ENCODE measurements at regions not wholly inside any gene's neighbourhood (a gene's known extent, or its start where the extent isn't known, plus 50 kb on each side); places are given as distances from the start of the nearest gene placed in this dataset.

DNA sequence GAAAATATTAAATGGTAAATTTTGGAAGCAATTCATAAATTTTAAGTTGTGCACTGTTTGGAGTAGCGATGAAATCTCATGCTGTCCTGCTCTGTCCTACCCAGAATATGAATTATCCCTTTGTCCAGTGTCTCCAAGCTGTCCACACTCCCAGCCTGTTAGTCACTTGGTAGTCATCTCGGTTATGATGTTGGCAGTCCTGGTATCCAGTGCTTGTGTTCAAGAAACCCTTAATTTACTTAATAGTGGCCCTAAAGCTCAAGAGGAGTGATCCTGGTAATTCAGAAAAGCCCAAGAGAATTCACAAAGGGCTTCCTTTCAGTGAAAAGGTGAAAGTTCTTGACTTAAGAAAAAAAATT is 71.8 kb upstream of the STAM2 start:
- no peaks in the 10 kb centered on the region for H3K9me1 ChIP-seq (replicated peaks; ENCODE audit: control insufficient read depth, extremely low read depth, insufficient read depth, low read length)
- no peak for FAIRE-seq
- CTCF ChIA-PET: no interaction called here
- intact Hi-C loops (cut with micrococcal nuclease): no loop called here
- no peaks in the 10 kb centered on the region for H3K9me3 ChIP-seq (replicated peaks; ENCODE audit: control insufficient read depth, insufficient read depth, low read length)
- H3K4me2 ChIP-seq (ENCODE audit: insufficient read depth, low read length): no peak overlapping the region
- no peak for TF ChIP-seq POLR2AphosphoS5 (IDR thresholded peaks at IDR 0.05; ENCODE audit: insufficient read depth, low read depth, low read length)
- TF ChIP-seq MAX (IDR thresholded peaks at IDR 0.05; ENCODE audit: insufficient read depth, insufficient read length): no peak
- no peak for TF ChIP-seq FOS (IDR thresholded peaks at IDR 0.05; ENCODE audit: borderline replicate concordance, insufficient read depth, low read length)
- TF ChIP-seq POLR2A (IDR thresholded peaks at IDR 0.05; ENCODE audit: low read depth, low read length): no peak
- POLR2A ChIA-PET: no interaction called here
- dilution Hi-C loops (cut with MboI; ENCODE audit: extremely low pct_ligation_motif_present, low sequenced_read_pairs): no loop called here
- H3K4me1 ChIP-seq (ENCODE audit: control insufficient read depth, extremely low read depth, insufficient read depth, low read length): no peaks in the 10 kb centered on the region
- no peak overlapping the region for H3K9ac ChIP-seq (replicated peaks; ENCODE audit: extremely low read depth, insufficient read depth, low read length)
- DNase-seq (ENCODE audit: low read depth, low spot score): no peak
- H4K20me1 ChIP-seq (replicated peaks; ENCODE audit: control insufficient read depth, extremely low read depth, insufficient read depth, low read length): no peaks in the 10 kb centered on the region
- H3K27me3 ChIP-seq (ENCODE audit: control insufficient read depth in 2 of 2, insufficient read depth in 2 of 2, low read length in 2 of 2): peaks cover 19 to 33% of the 10 kb centered on the region in 2 experiments
- no peak overlapping the region for H2AFZ ChIP-seq (ENCODE audit: low read depth, low read length)
- H3K4me3 ChIP-seq (replicated peaks in 1 of 3; ENCODE audit: insufficient read depth in 1 of 3, low read depth in 1 of 3, low read length in 3 of 3): no peak overlapping the region
- H3K36me3 ChIP-seq (ENCODE audit: control insufficient read depth in 2 of 2, extremely low read depth in 1 of 2, insufficient read depth in 2 of 2, low read length in 2 of 2): no peaks in the 10 kb centered on the region
- H3K79me2 ChIP-seq (ENCODE audit: control insufficient read depth, insufficient read depth, low read length): no peaks in the 10 kb centered on the region
- no TSS peak for BruUV-seq (replicated peaks)
- H3K27ac ChIP-seq (ENCODE audit: insufficient read depth, low read depth, low read length): no peak overlapping the region

DNA sequence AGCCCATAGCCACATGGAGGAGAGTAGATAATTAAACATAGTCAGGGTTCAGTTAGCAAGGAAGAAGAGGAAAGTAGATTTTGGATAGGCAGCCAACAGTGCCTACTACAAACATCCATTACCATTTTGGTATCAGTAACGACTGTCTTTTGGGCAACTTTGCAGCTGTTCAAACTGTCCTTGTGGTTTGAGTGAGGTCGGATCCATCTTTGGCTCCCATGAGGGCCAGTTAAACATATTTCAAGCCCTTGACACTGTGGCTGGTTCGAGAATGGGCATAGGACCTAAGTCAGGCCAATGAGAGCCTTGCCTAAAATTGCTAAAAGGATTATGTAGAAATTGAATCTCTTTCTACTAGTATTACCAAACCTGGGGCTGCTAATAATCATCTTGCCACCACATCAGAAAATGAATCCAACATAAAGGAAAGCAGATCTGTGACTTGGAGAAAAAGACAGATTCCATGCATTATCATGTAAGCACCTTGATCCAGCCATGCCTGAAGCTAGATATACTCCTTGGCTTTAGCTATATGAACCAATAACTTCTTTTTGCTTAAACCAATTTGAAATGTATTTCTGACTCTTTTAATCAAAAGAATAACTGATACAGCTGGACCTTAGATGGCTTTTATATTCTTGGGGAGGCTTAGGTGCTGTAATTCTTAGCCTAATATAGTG is 75.0 kb upstream of the STAM2 start:
- BruUV-seq (replicated peaks): no TSS peak
- Histone ChIP-seq H3K4me3 (replicated peaks in 1 of 3; ENCODE audit: insufficient read depth in 1 of 3, low read depth in 1 of 3, low read length in 3 of 3) (no peak overlapping the region), H4K20me1 (replicated peaks; ENCODE audit: control insufficient read depth, extremely low read depth, insufficient read depth, low read length) (no peaks in the 10 kb centered on the region), H3K79me2 (ENCODE audit: control insufficient read depth, insufficient read depth, low read length) (no peaks in the 10 kb centered on the region), H3K9ac (replicated peaks; ENCODE audit: extremely low read depth, insufficient read depth, low read length) (no peak overlapping the region), H3K9me1 (replicated peaks; ENCODE audit: control insufficient read depth, extremely low read depth, insufficient read depth, low read length) (no peaks in the 10 kb centered on the region), H3K9me3 (replicated peaks; ENCODE audit: control insufficient read depth, insufficient read depth, low read length) (no peaks in the 10 kb centered on the region), H3K4me1 (ENCODE audit: control insufficient read depth, extremely low read depth, insufficient read depth, low read length) (no peaks in the 10 kb centered on the region), H2AFZ (ENCODE audit: low read depth, low read length) (no peak overlapping the region), H3K27ac (ENCODE audit: insufficient read depth, low read depth, low read length) (no peak overlapping the region), H3K27me3 (ENCODE audit: control insufficient read depth in 2 of 2, insufficient read depth in 2 of 2, low read length in 2 of 2) (peaks cover 29 to 41% of the 10 kb centered on the region in 2 experiments), H3K36me3 (ENCODE audit: control insufficient read depth in 2 of 2, extremely low read depth in 1 of 2, insufficient read depth in 2 of 2, low read length in 2 of 2) (no peaks in the 10 kb centered on the region), H3K4me2 (ENCODE audit: insufficient read depth, low read length) (no peak overlapping the region)
- dilution Hi-C loops (cut with MboI; ENCODE audit: extremely low pct_ligation_motif_present, low sequenced_read_pairs) (no loop called here), intact Hi-C loops (cut with micrococcal nuclease) (no loop called here)
- CTCF ChIA-PET: no interaction called here
- TF ChIP-seq, protein P1, sequence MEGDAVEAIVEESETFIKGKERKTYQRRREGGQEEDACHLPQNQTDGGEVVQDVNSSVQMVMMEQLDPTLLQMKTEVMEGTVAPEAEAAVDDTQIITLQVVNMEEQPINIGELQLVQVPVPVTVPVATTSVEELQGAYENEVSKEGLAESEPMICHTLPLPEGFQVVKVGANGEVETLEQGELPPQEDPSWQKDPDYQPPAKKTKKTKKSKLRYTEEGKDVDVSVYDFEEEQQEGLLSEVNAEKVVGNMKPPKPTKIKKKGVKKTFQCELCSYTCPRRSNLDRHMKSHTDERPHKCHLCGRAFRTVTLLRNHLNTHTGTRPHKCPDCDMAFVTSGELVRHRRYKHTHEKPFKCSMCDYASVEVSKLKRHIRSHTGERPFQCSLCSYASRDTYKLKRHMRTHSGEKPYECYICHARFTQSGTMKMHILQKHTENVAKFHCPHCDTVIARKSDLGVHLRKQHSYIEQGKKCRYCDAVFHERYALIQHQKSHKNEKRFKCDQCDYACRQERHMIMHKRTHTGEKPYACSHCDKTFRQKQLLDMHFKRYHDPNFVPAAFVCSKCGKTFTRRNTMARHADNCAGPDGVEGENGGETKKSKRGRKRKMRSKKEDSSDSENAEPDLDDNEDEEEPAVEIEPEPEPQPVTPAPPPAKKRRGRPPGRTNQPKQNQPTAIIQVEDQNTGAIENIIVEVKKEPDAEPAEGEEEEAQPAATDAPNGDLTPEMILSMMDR (IDR thresholded peaks at IDR 0.05; ENCODE audit: extremely low read depth in 1 of 2, insufficient read depth in 1 of 2, low read depth in 1 of 2, low read length in 2 of 2): no peak
- TF ChIP-seq MAX (IDR thresholded peaks at IDR 0.05; ENCODE audit: insufficient read depth, insufficient read length) (no peak), GATA2 (IDR thresholded peaks at IDR 0.05; ENCODE audit: insufficient read depth, insufficient read length, low read depth, low read length) (no peak), JUN (IDR thresholded peaks at IDR 0.05; ENCODE audit: borderline replicate concordance, insufficient read depth, insufficient read length, low read depth) (no peak), MYC (IDR thresholded peaks at IDR 0.05; ENCODE audit: low read depth, low read length) (no peak), FOS (IDR thresholded peaks at IDR 0.05; ENCODE audit: borderline replicate concordance, insufficient read depth, low read length) (no peak), POLR2A (IDR thresholded peaks at IDR 0.05; ENCODE audit: low read depth, low read length) (no peak), POLR2AphosphoS5 (IDR thresholded peaks at IDR 0.05; ENCODE audit: insufficient read depth, low read depth, low read length) (no peak)
- DNase-seq (ENCODE audit: low read depth, low spot score) (no peak), FAIRE-seq (no peak)
- POLR2A ChIA-PET: no interaction called here
